ENCODE measurements at regions not wholly inside any gene's neighbourhood (a gene's known extent, or its start where the extent isn't known, plus 50 kb on each side); places are given as distances from the start of the nearest gene placed in this dataset.

GRCh38 chr3:68485051-68485450, 447.3 kb downstream of the TAFA4 start:
- H3K27me3 ChIP-seq, result no peaks in the 10 kb centered on the region
- intact Hi-C loops (cut with DNase I; ENCODE audit: low total_unique reads), result no loop called here
- H3K4me3 ChIP-seq, result no peak overlapping the region
- no peaks in the 10 kb centered on the region for H3K36me3 ChIP-seq
- H3K4me1 ChIP-seq, result no peaks in the 10 kb centered on the region
- H3K9me3 ChIP-seq, result no peaks in the 10 kb centered on the region
- no peak for DNase-seq
- no peak for TF ChIP-seq POLR2A (IDR thresholded peaks at IDR 0.05)
- TF ChIP-seq CTCF (IDR thresholded peaks at IDR 0.05), result no peak
- H3K27ac ChIP-seq, result no peak overlapping the region

GRCh38 chr3:68483601-68484000, 448.7 kb downstream of the TAFA4 start:
- Histone ChIP-seq H3K9me3 (no peaks in the 10 kb centered on the region), H3K27me3 (no peaks in the 10 kb centered on the region), H3K36me3 (no peaks in the 10 kb centered on the region), H3K4me1 (no peaks in the 10 kb centered on the region), H3K4me3 (no peak overlapping the region), H3K27ac (no peak overlapping the region)
- TF ChIP-seq POLR2A (IDR thresholded peaks at IDR 0.05) (no peak), CTCF (IDR thresholded peaks at IDR 0.05) (no peak)
- intact Hi-C loops (cut with DNase I; ENCODE audit: low total_unique reads), result no loop called here
- DNase-seq, result no peak

GRCh38 chr3:68483041-68483440, 449.3 kb downstream of the TAFA4 start:
- H3K4me1 ChIP-seq, result no peaks in the 10 kb centered on the region
- TF ChIP-seq POLR2A (IDR thresholded peaks at IDR 0.05) (no peak), CTCF (IDR thresholded peaks at IDR 0.05) (no peak)
- no peaks in the 10 kb centered on the region for H3K36me3 ChIP-seq
- no peak overlapping the region for H3K4me3 ChIP-seq
- no peak overlapping the region for H3K27ac ChIP-seq
- DNase-seq, result no peak
- H3K9me3 ChIP-seq, result no peaks in the 10 kb centered on the region
- no peaks in the 10 kb centered on the region for H3K27me3 ChIP-seq
- intact Hi-C loops (cut with DNase I; ENCODE audit: low total_unique reads), result no loop called here

GRCh38 chr3:68482565-68482964, 449.8 kb downstream of the TAFA4 start:
- Histone ChIP-seq H3K27ac (no peak overlapping the region), H3K27me3 (no peaks in the 10 kb centered on the region), H3K9me3 (no peaks in the 10 kb centered on the region), H3K4me3 (no peak overlapping the region), H3K4me1 (no peaks in the 10 kb centered on the region), H3K36me3 (no peaks in the 10 kb centered on the region)
- TF ChIP-seq CTCF (IDR thresholded peaks at IDR 0.05), result no peak
- no peak for TF ChIP-seq POLR2A (IDR thresholded peaks at IDR 0.05)
- DNase-seq, result no peak
- intact Hi-C loops (cut with DNase I; ENCODE audit: low total_unique reads), result no loop called here

- H3K4me1 ChIP-seq, result no peaks in the 10 kb centered on the region
- H3K27ac ChIP-seq, result no peak overlapping the region
- TF ChIP-seq CTCF (IDR thresholded peaks at IDR 0.05) (no peak), POLR2A (IDR thresholded peaks at IDR 0.05) (no peak)
- intact Hi-C loops (cut with DNase I; ENCODE audit: low total_unique reads), result no loop called here
- H3K27me3 ChIP-seq, result no peaks in the 10 kb centered on the region
- no peak for DNase-seq
- H3K4me3 ChIP-seq, result no peak overlapping the region
- no peaks in the 10 kb centered on the region for H3K9me3 ChIP-seq
- no peaks in the 10 kb centered on the region for H3K36me3 ChIP-seq
Measured at GRCh38 chr3:68479779-68480178, 452.6 kb downstream of the TAFA4 start.
